ENCODE measurements at regions not wholly inside any gene's neighbourhood (a gene's known extent, or its start where the extent isn't known, plus 50 kb on each side); places are given as distances from the start of the nearest gene placed in this dataset.

DNA sequence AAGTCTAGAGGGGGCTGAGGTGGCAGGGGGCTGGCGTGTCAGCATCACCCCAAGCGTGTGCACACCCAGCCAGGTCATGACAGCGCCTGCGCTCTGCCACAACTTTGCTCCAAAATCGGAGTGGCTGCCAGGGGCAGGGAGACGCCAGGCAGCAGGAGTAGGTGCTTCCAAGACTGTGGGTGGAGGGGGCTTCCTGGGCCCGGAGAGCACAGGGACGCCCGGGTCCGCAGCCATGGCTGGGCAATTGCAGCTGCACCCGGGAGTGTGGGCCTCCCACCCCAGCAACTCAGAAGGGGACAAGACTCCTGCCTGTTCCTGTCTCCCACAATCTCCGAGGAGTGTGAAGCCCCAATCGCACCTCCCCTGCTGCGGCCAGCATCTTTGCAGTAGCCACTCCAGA, 53.1 kb upstream of the CYYR1 start:
- no peaks in the 10 kb centered on the region for H3K4me1 ChIP-seq
- H3K4me3 ChIP-seq = no peak overlapping the region
- no peak for DNase-seq (ENCODE audit: low spot score in 2 of 2)
- TF ChIP-seq, protein P1, sequence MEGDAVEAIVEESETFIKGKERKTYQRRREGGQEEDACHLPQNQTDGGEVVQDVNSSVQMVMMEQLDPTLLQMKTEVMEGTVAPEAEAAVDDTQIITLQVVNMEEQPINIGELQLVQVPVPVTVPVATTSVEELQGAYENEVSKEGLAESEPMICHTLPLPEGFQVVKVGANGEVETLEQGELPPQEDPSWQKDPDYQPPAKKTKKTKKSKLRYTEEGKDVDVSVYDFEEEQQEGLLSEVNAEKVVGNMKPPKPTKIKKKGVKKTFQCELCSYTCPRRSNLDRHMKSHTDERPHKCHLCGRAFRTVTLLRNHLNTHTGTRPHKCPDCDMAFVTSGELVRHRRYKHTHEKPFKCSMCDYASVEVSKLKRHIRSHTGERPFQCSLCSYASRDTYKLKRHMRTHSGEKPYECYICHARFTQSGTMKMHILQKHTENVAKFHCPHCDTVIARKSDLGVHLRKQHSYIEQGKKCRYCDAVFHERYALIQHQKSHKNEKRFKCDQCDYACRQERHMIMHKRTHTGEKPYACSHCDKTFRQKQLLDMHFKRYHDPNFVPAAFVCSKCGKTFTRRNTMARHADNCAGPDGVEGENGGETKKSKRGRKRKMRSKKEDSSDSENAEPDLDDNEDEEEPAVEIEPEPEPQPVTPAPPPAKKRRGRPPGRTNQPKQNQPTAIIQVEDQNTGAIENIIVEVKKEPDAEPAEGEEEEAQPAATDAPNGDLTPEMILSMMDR (IDR thresholded peaks at IDR 0.05) = no peak
- intact Hi-C loops (cut with DNase I; ENCODE audit: low total_unique reads) = no loop called here
- no peaks in the 10 kb centered on the region for H3K36me3 ChIP-seq
- H3K9me3 ChIP-seq = peaks cover 4 to 5% of the 10 kb centered on the region in 2 donors
- H3K27ac ChIP-seq = no peak overlapping the region
- no peaks in the 10 kb centered on the region for H3K27me3 ChIP-seq

DNA sequence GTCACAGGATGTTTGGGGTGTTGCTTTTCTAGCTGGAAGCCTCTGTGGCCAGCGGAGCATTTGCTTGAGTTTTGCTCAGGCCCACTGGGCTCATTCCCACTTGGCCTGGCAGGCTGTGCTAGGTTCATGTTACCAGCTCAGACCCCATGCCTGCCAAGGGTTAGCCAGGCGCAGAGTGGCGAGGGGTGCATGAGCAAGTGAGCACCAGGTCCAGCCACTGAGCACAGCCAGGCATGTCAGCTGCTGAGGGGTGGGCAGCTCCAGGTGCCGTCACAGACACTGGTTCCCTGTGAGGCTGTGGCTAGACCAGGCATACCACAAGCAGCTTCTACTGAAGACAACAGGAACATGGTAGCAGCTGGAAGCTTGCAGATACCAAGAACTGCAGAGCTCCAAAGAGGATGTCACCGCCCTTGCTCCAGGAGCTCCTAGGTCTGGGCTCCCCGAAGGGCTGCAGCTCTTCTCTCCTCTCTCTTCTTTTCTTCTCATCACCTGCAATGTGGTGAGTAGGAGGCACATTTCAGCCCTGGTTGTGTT, 52.0 kb upstream of the CYYR1 start:
- TF ChIP-seq POLR2A (IDR thresholded peaks at IDR 0.05) = no peak
- TF ChIP-seq, protein P1 (IDR thresholded peaks at IDR 0.05) = no peak
- TF ChIP-seq POLR2AphosphoS5 (IDR thresholded peaks at IDR 0.05) = no peak
- intact Hi-C loops (cut with DNase I; ENCODE audit: low total_unique reads) = no loop called here
- no peaks in the 10 kb centered on the region for H3K27me3 ChIP-seq
- H3K27ac ChIP-seq = no peak overlapping the region
- peaks cover 4% of the 10 kb centered on the region in 2 donors for H3K9me3 ChIP-seq
- H3K4me1 ChIP-seq = no peaks in the 10 kb centered on the region
- no peak for DNase-seq (ENCODE audit: low spot score in 2 of 2)
- no peaks in the 10 kb centered on the region for H3K36me3 ChIP-seq
- H3K4me3 ChIP-seq = no peak overlapping the region
